GM18498 (cell line): ENCODE measurements at regions not wholly inside any gene's neighbourhood (a gene's known extent, or its start where the extent isn't known, plus 50 kb on each side); places are given as distances from the start of the nearest gene placed in this dataset.

Experiments used
- ATAC-seq: cut with Tn5 transposase; IDR thresholded peaks from one replicate; pipeline ENCODE4 v1.9.1; 2021; ENCODE audit warnings: mild to moderate bottlenecking, moderate library complexity; ENCODE audit not compliant: unreplicated experiment

DNA sequence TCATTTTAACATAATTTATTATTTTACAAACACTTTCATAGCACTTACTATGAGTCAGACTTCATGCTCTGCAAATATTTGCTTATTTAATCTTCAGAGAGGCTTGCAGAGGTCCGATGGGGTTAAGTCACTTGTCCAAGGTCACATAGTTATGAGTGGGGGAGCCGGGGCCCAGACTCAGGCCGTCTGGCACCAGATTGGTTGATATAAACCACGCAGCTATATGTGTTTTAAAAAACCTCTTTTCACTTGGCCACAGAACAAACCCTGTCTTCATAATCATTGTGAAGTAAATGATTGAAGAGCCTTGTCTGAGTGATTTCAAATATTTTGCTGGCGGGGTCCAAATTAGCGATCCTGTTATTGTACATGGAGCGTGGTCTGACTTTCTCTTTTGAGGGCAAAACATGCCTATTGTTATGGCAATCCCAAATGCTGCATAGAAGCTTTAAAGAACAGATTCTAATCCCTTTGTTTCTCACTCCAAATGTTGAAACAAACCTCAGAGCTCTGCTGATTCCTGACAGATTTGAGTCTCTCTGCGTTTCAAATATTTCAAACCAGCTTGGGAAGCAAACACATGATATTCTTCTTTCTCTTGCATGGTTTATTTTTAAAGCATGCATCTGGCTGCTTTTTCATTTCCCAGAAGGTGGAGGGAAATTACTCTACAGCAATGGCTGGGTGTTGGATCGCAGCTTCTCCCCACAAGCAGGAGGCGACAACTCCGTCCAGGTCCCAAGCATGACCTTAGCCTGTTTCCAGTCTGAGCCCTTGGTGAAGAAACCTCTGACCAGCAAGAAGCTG is 142.4 kb downstream of the DDX1 start:
- ATAC-seq: no peak

DNA sequence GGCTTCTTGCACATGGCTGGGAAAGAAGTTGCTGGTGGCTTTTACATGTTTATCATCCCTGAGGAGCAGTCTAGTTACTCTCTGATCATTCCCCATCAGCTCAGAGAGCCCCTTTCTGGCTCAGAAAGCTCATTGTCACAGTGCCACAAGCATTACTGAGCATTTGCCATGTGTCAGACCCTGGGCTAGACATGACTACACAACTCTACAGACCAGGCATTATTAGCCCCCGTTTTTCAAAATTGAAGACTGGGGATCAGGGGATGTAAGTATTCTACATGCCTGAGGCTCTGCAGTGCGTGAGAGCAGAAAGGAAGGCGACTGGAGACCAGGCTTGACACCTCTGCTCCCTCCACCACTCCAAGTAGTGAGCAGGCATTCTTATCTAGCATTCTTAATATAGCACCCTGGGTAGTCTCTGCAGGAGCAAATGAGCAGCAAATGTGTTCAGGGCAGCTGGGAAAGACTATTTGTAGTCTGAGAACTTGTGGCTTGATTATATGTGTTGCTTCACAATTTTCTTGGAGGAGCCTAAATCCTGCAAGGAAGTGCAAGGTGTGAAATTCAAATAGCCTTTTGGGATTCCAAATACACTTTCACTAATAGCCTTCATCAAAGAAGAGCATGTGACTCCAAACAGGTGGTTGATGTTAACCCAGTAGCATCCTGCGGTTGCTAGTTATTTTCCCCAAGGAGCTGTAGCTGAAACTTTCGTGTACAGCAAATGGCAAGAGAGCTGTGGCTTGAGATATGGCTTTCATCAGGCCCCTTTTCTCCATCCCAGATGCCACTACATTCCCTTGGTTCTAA is 143.2 kb downstream of the DDX1 start:
- no peak for ATAC-seq

DNA sequence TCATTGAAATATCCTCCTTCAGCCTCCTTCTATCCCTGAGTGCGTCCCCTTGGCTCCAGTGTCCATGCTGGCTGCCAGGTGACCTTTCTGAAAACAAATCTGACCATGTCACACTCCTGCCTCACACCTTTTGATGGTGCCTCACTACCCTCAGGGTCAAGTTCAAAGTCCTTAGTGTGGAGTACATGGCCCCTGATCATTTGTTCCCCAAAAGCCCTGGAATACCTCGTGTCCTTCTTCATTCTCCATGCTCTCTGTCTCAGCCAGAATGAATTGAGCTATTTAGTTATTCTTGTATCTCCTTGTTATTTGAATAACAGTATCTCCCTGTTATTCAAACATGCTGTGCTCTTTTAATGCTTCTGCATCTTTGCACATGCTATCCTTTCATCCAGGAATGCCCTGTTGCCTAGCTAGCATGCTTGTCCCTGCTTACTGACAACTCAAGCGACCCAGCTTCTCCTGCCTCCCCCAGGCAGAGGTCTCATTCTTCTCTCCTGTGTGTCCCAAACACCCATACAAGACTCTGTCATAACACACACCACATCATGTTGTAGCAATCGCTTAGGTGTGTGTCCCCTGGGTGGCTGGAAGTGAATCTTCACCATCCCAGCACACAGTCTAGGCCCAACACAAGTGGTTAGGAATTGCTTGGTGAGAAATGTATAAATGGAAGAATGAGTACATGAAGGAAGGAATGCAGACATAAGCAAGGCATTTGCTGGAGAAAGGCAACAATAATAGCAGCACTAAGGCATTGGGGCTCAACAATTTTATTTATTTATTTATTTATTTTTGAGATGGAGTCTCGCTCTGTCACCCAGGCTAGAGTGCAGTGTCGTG is 144.0 kb downstream of the DDX1 start:
- no peak for ATAC-seq

DNA sequence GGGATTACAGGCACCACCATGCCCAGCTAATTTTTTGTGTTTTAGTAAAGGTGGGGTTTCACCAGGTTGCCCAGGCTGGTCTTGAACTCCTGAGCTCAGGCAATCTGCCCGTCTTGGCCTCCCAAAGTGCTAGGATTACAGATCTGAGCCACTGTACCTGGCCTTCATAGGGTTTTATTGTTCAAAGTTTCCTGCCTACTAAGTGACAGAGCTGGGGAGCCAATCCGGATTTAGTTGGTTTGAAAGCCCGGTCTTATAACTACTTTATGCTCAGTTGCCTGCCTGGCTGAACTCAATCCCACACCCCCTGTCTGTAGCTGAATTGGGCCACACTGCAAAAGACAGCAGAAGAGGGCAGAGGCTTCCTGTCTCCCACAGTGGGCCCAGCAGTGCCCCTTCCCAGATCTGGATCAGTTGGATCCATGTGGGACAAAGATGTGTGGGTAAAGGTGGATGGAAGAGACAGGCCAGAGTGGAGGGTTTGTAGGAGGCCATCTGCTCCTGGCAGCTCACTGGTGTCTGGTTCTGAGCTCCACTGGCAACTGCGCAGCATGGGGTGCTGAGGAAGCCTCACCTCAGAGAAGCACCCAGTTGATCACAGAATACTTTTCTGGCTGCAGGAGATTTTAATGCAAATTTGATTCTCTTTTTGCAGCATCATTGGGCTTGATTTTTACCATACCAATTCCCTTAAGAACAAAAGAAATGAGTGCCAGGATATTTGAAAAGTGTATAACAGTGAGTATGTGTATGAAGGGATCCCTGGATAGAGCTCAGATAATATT is 144.9 kb downstream of the DDX1 start:
- ATAC-seq: no peak

DNA sequence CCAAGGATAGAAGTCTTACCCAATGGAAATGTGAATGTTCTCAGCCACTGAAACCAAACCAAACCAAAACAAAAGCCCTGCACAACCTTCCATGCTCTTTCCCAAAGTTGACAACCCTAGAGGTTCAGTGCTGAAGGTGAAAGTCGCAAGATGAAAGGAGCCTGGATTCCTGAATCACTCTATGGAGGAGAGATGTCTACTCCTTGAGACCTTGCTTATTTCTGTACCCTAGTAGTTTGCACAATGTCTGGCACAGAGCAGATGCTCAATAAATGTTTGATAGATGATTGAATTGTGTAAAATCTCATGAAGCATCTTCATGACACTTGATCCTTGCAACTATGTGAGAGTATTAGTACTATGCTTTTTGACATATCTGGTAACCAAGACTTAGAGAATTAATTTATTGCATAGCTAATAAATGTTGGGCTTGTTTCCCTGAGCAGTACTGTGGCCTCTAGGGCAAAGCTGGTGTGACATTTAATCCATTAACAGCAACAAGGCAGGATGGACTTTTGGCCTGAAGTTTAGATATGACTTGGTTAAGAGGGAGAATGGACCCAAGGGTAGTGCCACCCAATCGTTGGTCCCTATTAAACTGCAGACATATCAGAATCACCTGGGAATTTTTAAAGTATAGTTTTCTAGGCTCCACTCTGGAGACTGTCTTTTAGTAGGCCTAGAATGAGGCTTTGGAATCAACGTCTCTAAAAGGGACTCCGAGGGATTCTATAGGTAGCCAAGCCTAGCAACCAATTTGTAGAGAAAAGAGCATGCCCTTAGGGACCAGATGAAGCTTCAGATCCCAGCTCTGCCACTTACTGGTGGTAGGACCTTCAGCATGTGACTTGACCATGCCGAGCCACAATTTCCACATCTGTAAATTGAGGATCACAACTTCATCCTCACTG is 145.9 kb downstream of the DDX1 start:
- ATAC-seq: no peak

DNA sequence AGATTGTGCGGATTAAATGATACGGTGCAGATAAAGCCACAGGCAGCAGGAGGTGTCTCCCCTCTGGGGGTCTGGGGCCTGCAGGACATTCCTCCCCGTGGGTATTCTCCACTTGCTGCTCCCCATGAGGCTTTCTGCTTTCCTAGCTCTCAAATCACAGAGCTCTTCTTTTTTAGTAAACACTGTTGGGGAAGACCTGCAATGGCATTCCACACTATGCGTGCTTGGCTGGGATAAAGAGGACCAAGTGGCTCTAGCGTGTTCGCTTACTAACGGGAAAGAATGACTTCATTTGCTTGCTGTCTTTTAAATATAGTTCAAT is 146.5 kb downstream of the DDX1 start:
- ATAC-seq: no peak

DNA sequence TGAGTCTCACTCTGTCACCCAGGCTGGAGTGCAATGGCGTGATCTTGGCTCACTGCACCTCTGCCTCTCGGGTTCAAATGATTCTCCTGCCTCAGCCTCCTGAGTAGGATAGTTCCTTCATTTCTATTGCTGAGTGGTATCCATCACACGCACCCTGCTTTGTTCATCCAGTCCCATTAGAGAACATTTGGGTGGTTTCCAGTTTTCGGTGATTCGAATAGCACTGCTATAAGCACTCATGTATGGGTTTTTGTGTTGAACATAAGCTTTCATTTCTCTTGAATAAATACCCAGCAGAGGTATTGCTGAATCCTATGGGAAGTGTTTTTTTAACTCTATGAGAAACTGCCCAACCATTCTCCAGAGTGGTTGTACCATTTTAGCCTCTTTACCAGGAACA is 147.3 kb downstream of the DDX1 start:
- ATAC-seq: no peak

DNA sequence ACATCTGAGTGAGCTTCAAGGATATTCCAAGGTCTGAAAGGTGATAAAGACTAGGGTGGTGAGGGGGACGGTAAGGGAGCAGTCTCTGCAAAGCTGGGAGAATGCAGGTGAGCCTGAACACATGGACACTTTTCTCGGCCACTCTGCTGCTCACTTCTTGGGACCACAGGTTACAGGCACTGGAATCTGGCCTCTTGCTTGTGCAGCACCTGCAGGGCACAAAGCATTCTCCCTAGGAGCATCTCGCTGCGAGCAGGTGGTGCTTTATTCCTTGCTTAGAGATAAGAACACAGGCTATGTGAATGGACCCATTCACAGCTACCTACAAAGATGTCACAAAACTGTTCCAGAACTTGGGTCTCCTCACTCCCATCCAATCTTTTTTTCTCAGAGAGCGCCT is 153.2 kb downstream of the DDX1 start:
- no peak for ATAC-seq

DNA sequence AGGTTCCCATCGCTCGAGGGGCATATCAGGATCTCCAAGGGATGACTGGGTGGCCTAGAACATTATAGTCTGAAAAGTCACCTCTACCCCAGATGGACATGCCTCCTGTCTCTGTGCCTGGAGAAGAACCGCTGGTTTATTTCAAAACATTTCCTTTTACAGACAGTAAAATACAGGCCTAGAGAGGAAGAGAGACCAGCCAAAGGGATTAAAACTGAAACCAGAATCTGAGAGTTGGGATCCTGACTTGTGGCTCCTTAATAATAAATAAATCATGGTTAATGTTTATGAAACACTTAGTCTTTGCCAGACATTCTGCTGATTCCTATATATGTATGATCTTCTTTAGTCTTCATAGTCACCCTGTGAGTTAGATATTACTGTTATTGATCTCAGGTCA is 153.7 kb downstream of the DDX1 start:
- ATAC-seq: no peak

DNA sequence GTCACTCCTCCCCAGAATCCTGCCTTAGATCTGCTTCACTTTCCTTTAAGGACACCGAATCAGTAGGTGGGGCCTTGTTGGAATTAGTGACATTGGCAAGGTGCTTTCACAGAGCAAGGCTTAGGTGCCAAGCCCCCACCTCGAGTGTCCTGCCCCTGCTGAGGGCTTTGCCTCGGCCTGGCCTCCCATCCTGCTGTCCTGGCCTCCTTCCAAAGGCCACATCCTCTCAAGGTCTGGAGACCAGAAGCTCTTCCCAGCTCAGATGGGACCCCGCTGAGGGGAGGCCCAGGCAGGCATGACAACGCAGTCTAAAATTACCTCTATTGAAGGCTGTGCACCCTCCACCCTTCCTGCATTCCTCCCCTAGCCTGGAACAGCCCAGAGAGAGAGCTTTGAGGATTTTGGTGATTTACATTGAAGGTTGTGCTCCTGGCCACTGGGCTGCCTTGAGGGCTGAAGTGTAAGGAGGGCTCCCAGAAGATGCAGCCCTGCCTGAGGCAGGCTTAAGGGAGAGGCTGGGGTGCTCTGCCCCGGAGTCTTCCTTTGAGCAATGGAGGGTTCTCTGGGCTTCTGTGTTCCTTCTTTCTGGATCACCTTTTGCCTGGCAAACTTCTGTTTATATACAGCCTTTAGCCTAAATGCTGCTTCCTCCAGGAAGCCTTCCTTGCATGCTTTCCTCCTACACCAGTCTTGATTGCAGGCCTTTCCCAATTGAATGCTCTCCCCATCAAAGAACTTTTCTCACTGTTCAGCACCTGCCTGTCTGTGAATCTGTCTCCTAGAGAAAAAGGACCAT is 154.4 kb downstream of the DDX1 start:
- ATAC-seq: no peak

DNA sequence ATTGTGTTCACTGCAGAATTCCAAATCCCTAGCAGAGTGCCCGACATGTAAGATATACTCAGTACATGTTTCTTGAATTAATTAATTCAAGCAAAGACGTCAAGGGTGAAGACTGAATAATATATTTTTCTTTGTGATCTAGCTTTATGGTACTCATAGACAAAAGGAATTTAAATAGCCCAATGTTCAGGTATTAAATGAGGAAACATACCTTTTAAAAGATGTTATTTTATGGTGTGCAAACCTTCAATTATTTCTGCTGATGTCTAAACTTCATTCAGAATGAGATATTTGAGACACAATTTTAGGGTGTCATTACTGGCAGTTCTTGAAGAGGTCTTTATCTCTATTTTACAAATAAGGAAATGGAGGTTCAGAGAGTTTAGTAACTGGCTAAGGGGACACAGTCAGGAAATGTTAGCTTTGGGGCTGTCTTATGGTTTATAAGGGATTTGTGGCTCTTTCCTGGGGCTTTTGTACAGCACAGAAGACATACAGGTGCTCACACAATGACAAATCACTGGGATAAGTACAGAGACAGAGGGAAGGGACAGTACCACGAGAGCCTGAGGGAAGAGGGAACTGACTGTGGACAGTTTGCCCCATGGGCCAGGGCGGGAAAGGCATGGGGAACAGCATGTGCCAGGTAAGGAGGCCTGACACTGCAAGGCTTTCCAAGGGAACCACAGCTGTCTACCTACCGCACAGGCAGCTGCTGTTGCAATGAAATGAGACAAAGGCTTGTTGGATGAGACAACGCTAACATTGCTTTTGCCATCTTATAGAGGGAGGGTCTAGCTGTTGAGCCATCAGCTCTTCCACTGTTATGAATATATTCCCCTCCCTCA is 155.3 kb downstream of the DDX1 start:
- ATAC-seq: no peak

DNA sequence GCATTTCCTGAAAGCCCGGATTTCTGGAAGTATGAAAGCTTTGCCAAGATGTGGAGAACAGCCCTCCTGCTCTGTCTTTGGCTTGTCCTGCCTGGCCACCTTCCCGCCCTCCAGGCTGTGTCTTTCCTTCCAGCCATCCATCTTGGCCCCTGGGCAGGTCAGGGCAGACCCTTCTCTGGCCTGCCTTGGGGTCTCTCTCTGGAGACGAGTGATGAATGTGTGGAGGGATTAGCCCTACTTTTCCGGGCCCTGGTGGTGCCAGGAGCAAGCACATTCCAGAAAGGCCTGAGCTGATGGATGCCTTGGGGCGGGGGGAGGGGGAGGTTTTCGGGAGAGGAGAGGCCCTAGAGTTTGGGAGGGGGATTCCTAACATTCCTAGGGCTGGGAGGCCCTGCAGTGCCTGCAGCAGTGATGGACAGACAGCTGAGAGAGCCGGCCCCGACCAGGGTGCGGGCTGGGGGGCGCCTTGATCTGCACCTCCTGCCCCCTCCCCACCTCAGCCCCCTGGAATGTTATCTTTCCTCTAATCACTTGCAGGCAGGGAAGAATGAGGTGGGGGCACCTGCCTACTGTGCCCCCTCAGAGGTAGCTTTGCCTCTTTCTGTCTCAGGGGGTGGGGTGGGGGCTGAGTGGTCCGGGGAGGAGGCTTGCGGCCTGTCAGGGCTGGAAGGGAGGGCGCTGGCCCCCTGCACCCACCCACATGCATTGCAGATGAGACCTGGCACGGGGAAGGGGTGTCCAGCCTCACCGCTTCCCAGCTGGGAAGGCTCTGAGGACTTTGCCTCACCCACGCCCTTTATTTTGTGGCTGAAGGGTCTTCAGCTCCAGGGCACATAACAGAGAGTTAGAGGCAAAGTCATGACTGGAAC is 156.2 kb downstream of the DDX1 start:
- ATAC-seq: no peak

DNA sequence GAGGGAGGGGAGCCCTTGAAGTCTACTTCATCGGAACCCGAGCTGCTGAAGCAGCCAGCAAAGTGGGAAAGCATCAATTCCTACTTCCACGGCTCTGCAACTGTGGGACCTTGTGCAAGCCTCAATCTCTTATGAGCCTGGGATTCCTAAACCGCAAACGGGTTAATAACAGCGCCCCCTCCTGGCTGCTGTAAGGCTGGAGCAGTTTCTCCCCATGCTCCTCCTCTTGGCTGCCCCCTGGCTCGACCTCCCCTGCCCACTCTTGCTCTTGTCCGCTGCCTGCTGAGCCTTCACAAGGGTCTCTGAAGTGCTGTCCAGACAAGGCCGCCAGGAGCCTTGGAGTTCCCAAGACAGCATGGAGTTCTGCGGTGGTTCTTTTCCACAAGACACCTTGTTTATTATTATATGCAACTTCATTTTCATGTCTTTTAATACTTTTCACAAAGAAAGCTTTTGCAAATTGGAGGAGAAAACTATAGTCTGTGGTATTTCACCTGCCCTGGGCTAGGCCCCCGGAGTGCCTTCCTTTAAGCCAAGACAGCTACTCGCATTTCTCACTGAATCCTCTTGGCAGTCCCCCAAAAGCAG is 157.2 kb downstream of the DDX1 start:
- ATAC-seq: no peak

DNA sequence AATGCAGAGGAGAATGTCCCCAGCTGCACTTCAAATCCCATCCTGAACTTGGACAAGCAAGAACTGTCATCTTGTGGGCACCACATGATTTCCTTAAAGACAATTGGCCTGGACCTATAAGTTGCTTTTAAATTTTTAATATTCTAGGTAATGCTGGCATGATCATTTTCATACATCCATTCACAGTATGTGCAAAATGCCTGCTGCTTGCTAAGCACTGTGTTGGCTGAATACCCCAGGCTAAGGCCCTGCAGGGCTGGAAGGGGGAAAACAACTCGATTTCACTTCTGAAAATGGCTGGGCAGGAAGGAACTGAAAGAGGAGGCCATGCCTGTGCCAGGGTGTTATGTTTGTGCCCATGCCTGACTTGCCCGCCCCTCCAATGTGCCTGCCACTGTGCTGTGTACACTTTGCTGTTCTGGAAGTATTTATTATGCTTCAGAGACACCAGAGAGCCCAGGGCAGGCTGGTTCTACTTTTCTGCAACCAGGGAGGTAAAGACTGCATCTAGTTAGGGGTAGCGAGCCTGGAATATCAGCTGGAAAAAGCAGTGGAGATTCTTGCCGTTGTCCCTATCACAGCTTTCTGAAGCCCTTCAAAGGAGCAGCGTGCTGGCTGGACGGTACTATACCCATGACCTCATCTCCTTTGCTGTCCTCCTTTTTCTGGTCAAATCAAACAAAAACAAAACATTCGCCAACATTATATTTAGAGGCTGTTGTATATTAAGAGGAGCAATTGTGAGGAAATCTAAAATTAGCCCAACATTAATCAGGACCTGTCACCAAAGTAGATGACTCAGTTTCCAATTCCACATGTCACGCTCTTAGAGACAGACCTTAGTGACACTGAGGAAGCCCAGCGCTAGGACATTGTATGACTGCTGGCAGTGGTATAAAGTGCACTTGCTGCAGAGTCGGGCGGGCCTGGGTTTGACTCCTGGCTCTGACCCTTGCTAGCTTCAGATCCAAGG is 158.1 kb downstream of the DDX1 start:
- no peak for ATAC-seq

DNA sequence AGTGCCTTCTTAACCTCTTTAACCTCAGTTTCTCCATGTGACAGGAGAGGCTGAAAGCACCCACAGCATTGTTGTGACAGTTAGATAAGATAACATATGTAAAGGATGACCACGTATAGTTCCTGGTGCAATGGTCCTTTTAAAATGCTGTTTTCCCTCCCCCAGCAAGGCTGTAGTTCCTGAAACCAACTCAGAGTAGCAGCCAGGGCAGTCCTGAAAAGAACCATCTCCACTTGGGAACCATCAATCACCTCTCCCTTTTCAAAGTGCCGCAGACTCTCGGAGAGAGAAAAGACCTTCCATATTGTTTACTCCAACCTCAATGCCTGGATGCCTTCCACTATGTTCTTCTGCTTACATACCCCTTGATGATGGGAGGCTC is 158.8 kb downstream of the DDX1 start:
- no peak for ATAC-seq
